Loucy (cell line): ENCODE measurements at regions not wholly inside any gene's neighbourhood (a gene's known extent, or its start where the extent isn't known, plus 50 kb on each side); places are given as distances from the start of the nearest gene placed in this dataset.
A peak's percentile ranks its signal among the peaks of the same experiment; 100 is the strongest.

Experiments
- H2AFZ ChIP-seq: fragments of 200-600 bp; sonication (generic); 2 replicates; pipeline ENCODE4 v1.6.0; 2016; ENCODE audit warnings: antibody characterized with exemption, mild to moderate bottlenecking, low read length, moderate library complexity
- H3F3A ChIP-seq: fragments of 200-600 bp; 2 replicates; pipeline ENCODE4 v1.6.0; 2016; ENCODE audit warnings: antibody characterized with exemption, low read depth, mild to moderate bottlenecking
- H3K27me3 ChIP-seq: fragments of 200-600 bp; sonication (generic); 2 replicates; pipeline ENCODE4 v1.6.1; 2014; ENCODE audit warnings: low read length, mild to moderate bottlenecking; ENCODE audit not compliant: insufficient read depth, poor library complexity, severe bottlenecking
- H3K36me3 ChIP-seq: fragments of 200-600 bp; sonication (generic); 2 replicates; pipeline ENCODE4 v1.6.1; 2016; ENCODE audit warnings: low read length; ENCODE audit not compliant: insufficient read depth
- H3K4me1 ChIP-seq: fragments of 200-600 bp; sonication (generic); 2 replicates; pipeline ENCODE4 v1.5.1; 2014; ENCODE audit warnings: low read length, mild to moderate bottlenecking; ENCODE audit not compliant: insufficient read depth, poor library complexity, severe bottlenecking
- H3K4me2 ChIP-seq: fragments of 200-600 bp; sonication (generic); 2 replicates; pipeline ENCODE4 v1.6.0; 2014; ENCODE audit warnings: antibody characterized with exemption, low read length, low read depth, mild to moderate bottlenecking; ENCODE audit not compliant: poor library complexity, severe bottlenecking
- H3K4me3 ChIP-seq: fragments of 200-600 bp; sonication (generic); 2 replicates; pipeline ENCODE4 v1.5.1; 2014; ENCODE audit warnings: low read length, mild to moderate bottlenecking, mixed read lengths; ENCODE audit not compliant: poor library complexity, severe bottlenecking
- H3K79me2 ChIP-seq: fragments of 200-600 bp; sonication (generic); 2 replicates; pipeline ENCODE4 v1.6.1; 2014; ENCODE audit warnings: low read length; ENCODE audit not compliant: insufficient read depth
- H3K9ac ChIP-seq: fragments of 200-600 bp; sonication (generic); 2 replicates; pipeline ENCODE4 v1.6.0; 2014; ENCODE audit warnings: mild to moderate bottlenecking, low read depth, low read length, moderate library complexity; ENCODE audit not compliant: poor library complexity, severe bottlenecking
- H3K9me2 ChIP-seq: fragments of 200-600 bp; sonication (generic); replicated peaks from 2 replicates; pipeline ENCODE4 v1.6.1; 2016; ENCODE audit warnings: low read depth, low read length, mixed read lengths
- H3K9me3 ChIP-seq: fragments of 200-600 bp; sonication (generic); 2 replicates; pipeline ENCODE4 v1.6.1; 2014; ENCODE audit warnings: mild to moderate bottlenecking, antibody characterized with exemption, low read length, low read depth; ENCODE audit not compliant: insufficient read depth
- H4K20me1 ChIP-seq: fragments of 200-600 bp; sonication (generic); 2 replicates; pipeline ENCODE4 v1.6.0; 2014; ENCODE audit warnings: antibody characterized with exemption, low read length, mild to moderate bottlenecking; ENCODE audit not compliant: insufficient read depth, poor library complexity, severe bottlenecking
- CTCF ChIP-seq: fragments of 200-600 bp; sonication (generic); conservative IDR thresholded peaks from 2 replicates; pipeline ENCODE4 v1.5.1; 2014; ENCODE audit warnings: mild to moderate bottlenecking, antibody characterized with exemption, low read length
- EZH2phosphoT487 ChIP-seq: fragments of 200-600 bp; IDR thresholded peaks from 2 replicates; pipeline ENCODE4 v1.6.1; 2018; ENCODE audit warnings: antibody characterized with exemption, mild to moderate bottlenecking, moderate library complexity, borderline replicate concordance

- Histone ChIP-seq H3K4me2 (no peak overlapping the region), H2AFZ (no peak overlapping the region), H4K20me1 (no peaks in the 10 kb centered on the region), H3K36me3 (no peaks in the 10 kb centered on the region), H3K27me3 (no peaks in the 10 kb centered on the region), H3K79me2 (no peaks in the 10 kb centered on the region), H3K9ac (no peak overlapping the region), H3F3A (0 out of 2 replicates have a peak, but pooled peaks cover 4% of the 10 kb centered on the region), H3K9me2 (no peaks in the 10 kb centered on the region), H3K9me3 (peaks cover under 1% of the 10 kb centered on the region; the same call in 1 of the 2 replicates), H3K4me3 (no peak overlapping the region), H3K4me1 (no peaks in the 10 kb centered on the region)
- TF ChIP-seq CTCF (no peak), EZH2phosphoT487 (no peak)
These were observed 138.0 kb upstream of the P2RY1 start for GRCh38 chr3:152696962-152697361.

- TF ChIP-seq EZH2phosphoT487: no peak
- TF ChIP-seq CTCF: no peak
- Histone ChIP-seq H3F3A (no peaks in the 10 kb centered on the region), H3K79me2 (no peaks in the 10 kb centered on the region), H3K9ac (no peak overlapping the region), H2AFZ (no peak overlapping the region), H3K4me3 (no peak overlapping the region), H3K36me3 (no peaks in the 10 kb centered on the region), H3K27me3 (no peaks in the 10 kb centered on the region), H3K9me2 (no peaks in the 10 kb centered on the region), H3K4me2 (no peak overlapping the region), H4K20me1 (no peaks in the 10 kb centered on the region), H3K9me3 (no peaks in the 10 kb centered on the region), H3K4me1 (no peaks in the 10 kb centered on the region)
These were observed 131.6 kb upstream of the P2RY1 start for GRCh38 chr3:152703245-152703890.

GRCh38 chr3:152706991-152707713 is 127.8 kb upstream of the P2RY1 start:
- Histone ChIP-seq H3K9me3 (no peaks in the 10 kb centered on the region), H3K4me2 (no peak overlapping the region), H4K20me1 (no peaks in the 10 kb centered on the region), H2AFZ (peak overlapping the region; percentile 6; the same call in 1 of the 2 replicates), H3F3A (no peaks in the 10 kb centered on the region), H3K27me3 (no peaks in the 10 kb centered on the region), H3K36me3 (no peaks in the 10 kb centered on the region), H3K9me2 (no peaks in the 10 kb centered on the region), H3K4me3 (no peak overlapping the region), H3K9ac (no peak overlapping the region), H3K4me1 (no peaks in the 10 kb centered on the region), H3K79me2 (no peaks in the 10 kb centered on the region)
- TF ChIP-seq EZH2phosphoT487 (no peak), CTCF (no peak)
